ENCODE measurements at regions not wholly inside any gene's neighbourhood (a gene's known extent, or its start where the extent isn't known, plus 50 kb on each side); places are given as distances from the start of the nearest gene placed in this dataset.

- no peak for TF ChIP-seq CTCF (IDR thresholded peaks at IDR 0.05; ENCODE audit: low read depth, low read length, poor library complexity, severe bottlenecking)
- TF ChIP-seq EZH2phosphoT487 (IDR thresholded peaks at IDR 0.05; ENCODE audit: borderline replicate concordance, low read length): no peak
Observed at GRCh38 chr4:152115118-152115517, 354.3 kb upstream of the GATB start.

Measured in DOHH2 (cell line).